Hepatocyte (in vitro differentiated cells): ENCODE measurements at regions not wholly inside any gene's neighbourhood (a gene's known extent, or its start where the extent isn't known, plus 50 kb on each side); places are given as distances from the start of the nearest gene placed in this dataset.

ENCODE experiments used
- DNase-seq: peaks from one replicate; pipeline ENCODE4 v3.0.0-alpha.2; 2016; ENCODE audit warnings: low spot score
- H2AFZ ChIP-seq: fragments of 200-600 bp; sonication (generic); 2 replicates; pipeline ENCODE4 v1.6.0; 2016; ENCODE audit warnings: antibody characterized with exemption, mild to moderate bottlenecking
- H3K27ac ChIP-seq: fragments of 200-600 bp; sonication (generic); 2 replicates; pipeline ENCODE4 v1.5.1; 2016; ENCODE audit warnings: mild to moderate bottlenecking
- H3K27me3 ChIP-seq: fragments of 200-600 bp; sonication (generic); 2 replicates; pipeline ENCODE4 v1.6.1; 2016
- H3K36me3 ChIP-seq: fragments of 200-600 bp; sonication (generic); replicated peaks from 2 replicates; pipeline ENCODE4 v1.5.1; 2016; ENCODE audit warnings: low read depth; ENCODE audit not compliant: insufficient read depth
- H3K4me1 ChIP-seq: fragments of 200-600 bp; sonication (generic); 2 replicates; pipeline ENCODE4 v1.5.1; 2016; ENCODE audit warnings: mild to moderate bottlenecking, moderate library complexity; ENCODE audit not compliant: insufficient read depth
- H3K4me2 ChIP-seq: fragments of 200-600 bp; sonication (generic); 2 replicates; pipeline ENCODE4 v1.6.0; 2016
- H3K4me3 ChIP-seq: fragments of 200-600 bp; sonication (generic); 2 replicates; pipeline ENCODE4 v1.5.1; 2016; ENCODE audit warnings: mild to moderate bottlenecking
- H3K79me2 ChIP-seq: fragments of 200-600 bp; sonication (generic); 2 replicates; pipeline ENCODE4 v1.6.0; 2017; ENCODE audit warnings: mild to moderate bottlenecking
- H3K9me2 ChIP-seq: fragments of 200-600 bp; sonication (generic); replicated peaks from 2 replicates; pipeline ENCODE4 v1.6.0; 2017; ENCODE audit warnings: mild to moderate bottlenecking; ENCODE audit not compliant: insufficient read depth
- H3K9me3 ChIP-seq: fragments of 200-600 bp; sonication (generic); 2 replicates; pipeline ENCODE4 v1.5.1; 2016; ENCODE audit warnings: low read depth, mild to moderate bottlenecking
- H4K20me1 ChIP-seq: fragments of 200-600 bp; sonication (generic); 2 replicates; pipeline ENCODE4 v1.6.0; 2016; ENCODE audit warnings: mild to moderate bottlenecking; ENCODE audit not compliant: insufficient read depth, poor library complexity, severe bottlenecking
- EZH2 ChIP-seq: fragments of 200-600 bp; sonication (generic); IDR thresholded peaks from 2 replicates; pipeline ENCODE4 v1.6.1; 2016; ENCODE audit warnings: antibody characterized with exemption, mild to moderate bottlenecking, borderline replicate concordance
- EZH2phosphoT487 ChIP-seq: fragments of 200-600 bp; sonication (generic); IDR thresholded peaks from one replicate; pipeline ENCODE4 v1.6.1; 2018; ENCODE audit warnings: antibody characterized with exemption, mild to moderate bottlenecking, low read depth, moderate library complexity; ENCODE audit not compliant: unreplicated experiment, severe bottlenecking
- WGBS: methylation state at CpG from one replicate; pipeline ENCODE4 v1.1.6; 2016; ENCODE audit warnings: low lambda C conversion rate; ENCODE audit errors: missing lambda C conversion rate; 5-methylcytosine and 5-hydroxymethylcytosine counted together
- TF ChIP-seq, protein P1 (sequence below): fragments of 200-600 bp; sonication (generic); IDR thresholded peaks from 2 replicates; pipeline ENCODE4 v1.5.1; 2016; ENCODE audit warnings: antibody characterized with exemption, mild to moderate bottlenecking; ENCODE audit not compliant: poor library complexity

DNA sequence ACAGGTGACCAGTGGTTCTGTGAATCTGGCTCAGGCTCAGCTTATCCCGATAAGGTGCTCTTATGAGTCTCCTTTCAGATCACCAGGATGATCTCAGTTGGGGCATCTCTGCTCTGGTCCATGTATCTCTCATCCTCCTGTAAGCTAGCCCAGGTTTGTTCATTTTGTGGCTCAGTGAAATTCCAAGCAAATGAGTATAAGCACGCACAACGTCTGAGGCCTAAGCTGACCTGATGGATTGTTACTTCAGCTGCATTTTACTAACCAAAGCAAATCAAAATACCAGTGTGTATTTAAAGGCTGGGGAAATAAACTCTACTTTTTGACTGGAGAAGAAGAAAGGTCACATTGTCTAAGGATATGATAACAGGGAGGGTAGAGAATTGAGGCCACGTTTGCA lies 551.0 kb upstream of the BTBD3 start:
- Histone ChIP-seq H3K27me3 (no peaks in the 10 kb centered on the region), H2AFZ (no peak overlapping the region), H3K4me2 (no peak overlapping the region), H4K20me1 (no peaks in the 10 kb centered on the region), H3K27ac (no peak overlapping the region), H3K4me3 (no peak overlapping the region), H3K79me2 (no peaks in the 10 kb centered on the region), H3K36me3 (no peaks in the 10 kb centered on the region), H3K9me3 (no peaks in the 10 kb centered on the region), H3K9me2 (no peaks in the 10 kb centered on the region), H3K4me1 (no peaks in the 10 kb centered on the region)
- no peak for DNase-seq
- WGBS = 79% methylated on average over 4 of the region's 4 CpGs
- TF ChIP-seq EZH2 (no peak), EZH2phosphoT487 (no peak)
- TF ChIP-seq, protein P1, sequence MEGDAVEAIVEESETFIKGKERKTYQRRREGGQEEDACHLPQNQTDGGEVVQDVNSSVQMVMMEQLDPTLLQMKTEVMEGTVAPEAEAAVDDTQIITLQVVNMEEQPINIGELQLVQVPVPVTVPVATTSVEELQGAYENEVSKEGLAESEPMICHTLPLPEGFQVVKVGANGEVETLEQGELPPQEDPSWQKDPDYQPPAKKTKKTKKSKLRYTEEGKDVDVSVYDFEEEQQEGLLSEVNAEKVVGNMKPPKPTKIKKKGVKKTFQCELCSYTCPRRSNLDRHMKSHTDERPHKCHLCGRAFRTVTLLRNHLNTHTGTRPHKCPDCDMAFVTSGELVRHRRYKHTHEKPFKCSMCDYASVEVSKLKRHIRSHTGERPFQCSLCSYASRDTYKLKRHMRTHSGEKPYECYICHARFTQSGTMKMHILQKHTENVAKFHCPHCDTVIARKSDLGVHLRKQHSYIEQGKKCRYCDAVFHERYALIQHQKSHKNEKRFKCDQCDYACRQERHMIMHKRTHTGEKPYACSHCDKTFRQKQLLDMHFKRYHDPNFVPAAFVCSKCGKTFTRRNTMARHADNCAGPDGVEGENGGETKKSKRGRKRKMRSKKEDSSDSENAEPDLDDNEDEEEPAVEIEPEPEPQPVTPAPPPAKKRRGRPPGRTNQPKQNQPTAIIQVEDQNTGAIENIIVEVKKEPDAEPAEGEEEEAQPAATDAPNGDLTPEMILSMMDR = no peak

DNA sequence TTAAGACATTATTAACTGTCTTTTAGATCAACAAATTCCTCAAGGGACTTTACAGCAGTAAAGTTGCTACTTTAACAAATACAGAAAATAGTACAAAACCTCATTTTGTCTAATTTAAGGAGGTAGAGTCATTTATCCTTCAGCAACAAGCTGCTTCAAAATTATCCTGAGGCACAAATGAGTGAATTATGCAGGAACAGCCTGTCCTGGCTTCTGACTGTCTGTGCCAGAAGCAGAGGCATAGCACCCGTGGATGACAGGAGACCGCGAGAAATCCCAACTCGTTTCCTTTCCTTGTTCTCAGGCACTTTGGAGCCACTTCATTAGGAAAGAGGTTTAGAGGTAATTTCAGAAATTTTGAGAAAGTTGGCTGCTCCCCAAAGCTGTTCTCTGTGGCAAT lies 549.2 kb upstream of the BTBD3 start:
- Histone ChIP-seq H3K27me3 (no peaks in the 10 kb centered on the region), H3K4me3 (no peak overlapping the region), H3K36me3 (no peaks in the 10 kb centered on the region), H3K27ac (no peak overlapping the region), H3K9me2 (no peaks in the 10 kb centered on the region), H4K20me1 (no peaks in the 10 kb centered on the region), H2AFZ (no peak overlapping the region), H3K4me2 (no peak overlapping the region), H3K79me2 (no peaks in the 10 kb centered on the region), H3K4me1 (no peaks in the 10 kb centered on the region), H3K9me3 (no peaks in the 10 kb centered on the region)
- no peak for TF ChIP-seq EZH2phosphoT487
- TF ChIP-seq, protein P1 = no peak
- no peak for TF ChIP-seq EZH2
- DNase-seq = no peak
- 76% methylated on average over 4 of the region's 4 CpGs for WGBS

DNA sequence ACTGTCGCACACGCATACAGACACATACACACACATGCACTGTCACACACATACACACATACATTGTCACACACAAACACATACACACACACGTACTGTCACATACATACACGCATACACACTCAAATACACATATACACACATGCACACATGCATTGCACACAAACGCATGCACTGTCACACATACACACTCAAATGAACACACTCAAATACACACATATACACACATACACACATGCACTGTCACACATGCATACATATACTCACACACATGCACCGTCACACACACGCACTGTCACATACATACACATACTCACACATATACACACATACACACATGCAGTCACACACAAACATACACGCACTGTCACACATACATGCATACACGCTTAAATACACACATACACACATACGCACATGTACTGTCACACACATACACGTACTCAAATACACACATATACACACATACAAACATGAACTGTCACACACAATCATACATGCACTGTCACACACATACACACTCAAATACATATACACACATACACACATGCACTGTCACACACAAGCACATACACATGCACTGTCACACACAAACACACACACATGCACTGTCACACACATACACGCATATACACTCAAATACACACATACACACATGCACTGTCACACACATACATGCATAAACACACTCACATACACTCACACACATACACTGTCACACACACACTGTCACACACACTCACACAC lies 548.6 kb upstream of the BTBD3 start:
- no peaks in the 10 kb centered on the region for H4K20me1 ChIP-seq
- H3K9me3 ChIP-seq = no peaks in the 10 kb centered on the region
- H2AFZ ChIP-seq = no peak overlapping the region
- no peak overlapping the region for H3K4me2 ChIP-seq
- no peaks in the 10 kb centered on the region for H3K79me2 ChIP-seq
- H3K36me3 ChIP-seq = no peaks in the 10 kb centered on the region
- H3K27ac ChIP-seq = no peak overlapping the region
- no peak for DNase-seq
- TF ChIP-seq EZH2phosphoT487 = no peak
- H3K4me1 ChIP-seq = no peaks in the 10 kb centered on the region
- H3K9me2 ChIP-seq = no peaks in the 10 kb centered on the region
- H3K27me3 ChIP-seq = no peaks in the 10 kb centered on the region
- H3K4me3 ChIP-seq = no peak overlapping the region
- WGBS = 98% methylated on average over 12 of the region's 12 CpGs

DNA sequence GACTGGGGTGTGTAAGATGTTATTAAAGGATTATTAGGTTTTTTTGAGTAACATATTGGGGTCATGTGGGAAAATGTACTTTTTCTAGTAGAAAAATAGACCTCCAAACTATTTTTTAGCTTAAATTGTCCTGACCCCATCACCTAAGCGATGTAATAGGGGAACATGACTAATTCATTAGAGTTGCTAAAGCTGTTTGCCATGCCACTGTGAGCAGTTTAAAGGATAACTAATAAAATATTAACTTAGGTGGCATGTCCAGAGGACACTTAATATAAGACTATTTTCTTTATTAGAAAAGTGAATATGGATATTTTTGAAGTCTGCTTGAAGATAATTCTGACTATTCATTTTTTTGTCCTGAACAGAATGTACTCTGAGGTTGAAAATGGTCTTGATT lies 545.9 kb upstream of the BTBD3 start:
- Histone ChIP-seq H2AFZ (no peak overlapping the region), H4K20me1 (no peaks in the 10 kb centered on the region), H3K79me2 (no peaks in the 10 kb centered on the region), H3K36me3 (no peaks in the 10 kb centered on the region), H3K4me2 (no peak overlapping the region), H3K4me3 (no peak overlapping the region), H3K4me1 (peaks cover 10% of the 10 kb centered on the region), H3K27ac (no peak overlapping the region), H3K9me3 (no peaks in the 10 kb centered on the region), H3K27me3 (no peaks in the 10 kb centered on the region), H3K9me2 (no peaks in the 10 kb centered on the region)
- no peak for DNase-seq
- 100% methylated on average over 1 of the region's 1 CpG for WGBS
- TF ChIP-seq EZH2 (no peak), EZH2phosphoT487 (no peak)
- TF ChIP-seq, protein P1 = no peak
